ENCODE measurements at regions not wholly inside any gene's neighbourhood (a gene's known extent, or its start where the extent isn't known, plus 50 kb on each side); places are given as distances from the start of the nearest gene placed in this dataset.
"Not testable (repeated sequence)": the region's sequence is repeated elsewhere in the genome, so short reads cannot be mapped to it uniquely, and the experiment has no call there.

DNA sequence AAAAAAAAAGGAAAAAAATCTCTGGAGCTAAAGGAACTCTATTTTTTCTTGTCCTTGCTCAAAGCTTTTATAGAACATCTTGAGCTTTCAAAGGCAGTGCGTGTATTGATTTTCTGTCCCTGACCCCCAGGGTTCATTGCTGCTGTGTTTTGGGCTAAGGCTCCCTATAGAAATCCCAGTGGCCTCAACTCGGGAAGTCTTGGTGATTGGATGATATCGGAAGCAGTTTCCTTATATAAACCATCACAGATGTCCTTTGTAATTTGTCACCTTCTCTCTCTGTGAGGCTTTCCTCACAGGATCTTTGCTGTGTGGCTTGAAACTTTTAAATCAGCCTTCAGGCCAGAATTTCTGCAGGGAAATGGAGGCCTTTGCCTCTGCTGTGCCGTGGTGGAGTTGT lies 397.7 kb downstream of the RPS6KC1 start:
- H3K36me3 ChIP-seq (ENCODE audit: control insufficient read depth in 1 of 2, insufficient read depth in 2 of 2, low read length in 2 of 2), result no peaks in the 10 kb centered on the region
- no peak overlapping the region for H3K4me3 ChIP-seq (ENCODE audit: low read depth in 1 of 2, low read length in 2 of 2)
- H3K9me3 ChIP-seq (ENCODE audit: control insufficient read depth in 1 of 2, low read length in 2 of 2), result no peaks in the 10 kb centered on the region
- H3K27me3 ChIP-seq (ENCODE audit: control insufficient read depth in 1 of 2, insufficient read depth in 2 of 2, low read length in 2 of 2), result no peaks in the 10 kb centered on the region
- no peak overlapping the region for H3K9ac ChIP-seq (ENCODE audit: low read depth in 1 of 2, low read length in 2 of 2)
- H3K27ac ChIP-seq (ENCODE audit: low read depth, low read length), result no peak overlapping the region
- no peaks in the 10 kb centered on the region for H3K4me1 ChIP-seq (ENCODE audit: control insufficient read depth in 1 of 2, insufficient read depth in 2 of 2, low read length in 2 of 2)

GRCh38 chr1:213452501-213452900 lies 401.5 kb downstream of the RPS6KC1 start:
- Histone ChIP-seq H3K4me1 (ENCODE audit: control insufficient read depth in 1 of 2, insufficient read depth in 2 of 2, low read length in 2 of 2) (no peaks in the 10 kb centered on the region), H3K27ac (ENCODE audit: low read depth, low read length) (no peak overlapping the region), H3K9ac (ENCODE audit: low read depth in 1 of 2, low read length in 2 of 2) (no peak overlapping the region), H3K9me3 (ENCODE audit: control insufficient read depth in 1 of 2, low read length in 2 of 2) (no peaks in the 10 kb centered on the region), H3K36me3 (ENCODE audit: control insufficient read depth in 1 of 2, insufficient read depth in 2 of 2, low read length in 2 of 2) (no peaks in the 10 kb centered on the region), H3K27me3 (ENCODE audit: control insufficient read depth in 1 of 2, insufficient read depth in 2 of 2, low read length in 2 of 2) (no peaks in the 10 kb centered on the region), H3K4me3 (ENCODE audit: low read depth in 1 of 2, low read length in 2 of 2) (no peak overlapping the region)

- no peaks in the 10 kb centered on the region for H3K4me1 ChIP-seq (ENCODE audit: control insufficient read depth in 1 of 2, insufficient read depth in 2 of 2, low read length in 2 of 2)
- no peaks in the 10 kb centered on the region for H3K9me3 ChIP-seq (ENCODE audit: control insufficient read depth in 1 of 2, low read length in 2 of 2)
- H3K27ac ChIP-seq (ENCODE audit: low read depth, low read length), result no peak overlapping the region
- no peak overlapping the region for H3K4me3 ChIP-seq (ENCODE audit: low read depth in 1 of 2, low read length in 2 of 2)
- no peak overlapping the region for H3K9ac ChIP-seq (ENCODE audit: low read depth in 1 of 2, low read length in 2 of 2)
- H3K27me3 ChIP-seq (ENCODE audit: control insufficient read depth in 1 of 2, insufficient read depth in 2 of 2, low read length in 2 of 2), result no peaks in the 10 kb centered on the region
- H3K36me3 ChIP-seq (ENCODE audit: control insufficient read depth in 1 of 2, insufficient read depth in 2 of 2, low read length in 2 of 2), result no peaks in the 10 kb centered on the region
Observed at GRCh38 chr1:213457186-213457585, 406.1 kb downstream of the RPS6KC1 start.

DNA sequence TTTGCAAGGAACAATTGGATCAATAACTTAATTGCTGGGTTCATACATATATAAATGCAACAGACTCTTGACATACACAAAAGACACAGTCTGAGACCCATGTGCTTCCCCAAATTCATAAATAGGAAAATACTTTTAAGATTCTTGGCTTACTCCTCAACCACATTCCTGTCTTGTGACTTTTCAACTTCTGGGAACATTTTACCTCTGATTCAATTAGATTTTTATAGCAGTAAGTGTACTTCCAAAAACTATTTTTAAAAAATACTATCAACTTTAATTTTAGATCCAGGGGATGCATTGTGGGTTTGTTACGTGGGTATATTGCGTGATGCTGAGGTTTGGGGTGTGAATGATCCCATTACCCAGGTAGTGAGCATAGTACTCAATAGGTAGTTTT lies 406.7 kb downstream of the RPS6KC1 start:
- no peak overlapping the region for H3K27ac ChIP-seq (ENCODE audit: low read depth, low read length)

DNA sequence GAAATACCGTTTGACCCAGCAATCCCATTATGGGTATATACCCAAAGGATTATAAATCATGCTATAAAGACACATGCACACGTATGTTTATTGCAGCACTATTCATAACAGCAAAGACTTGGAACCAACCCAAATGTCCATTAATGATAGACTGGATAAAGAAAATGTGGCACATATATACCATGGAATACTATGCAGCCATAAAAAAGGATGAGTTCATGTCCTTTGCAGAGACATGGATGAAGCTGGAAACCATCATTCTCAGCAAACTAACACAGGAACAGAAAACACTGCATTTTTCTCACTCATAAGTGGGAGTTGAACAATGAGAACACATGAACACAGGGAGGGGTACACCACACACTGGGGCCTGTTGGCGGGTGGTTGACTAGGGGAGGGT lies 411.3 kb downstream of the RPS6KC1 start:
- not testable (repeated sequence) for H3K9ac ChIP-seq (ENCODE audit: low read depth in 1 of 2, low read length in 2 of 2); H3K27me3 ChIP-seq (ENCODE audit: control insufficient read depth in 1 of 2, insufficient read depth in 2 of 2, low read length in 2 of 2); H3K4me1 ChIP-seq (ENCODE audit: control insufficient read depth in 1 of 2, insufficient read depth in 2 of 2, low read length in 2 of 2); H3K36me3 ChIP-seq (ENCODE audit: control insufficient read depth in 1 of 2, insufficient read depth in 2 of 2, low read length in 2 of 2); H3K4me3 ChIP-seq (ENCODE audit: low read depth in 1 of 2, low read length in 2 of 2); H3K9me3 ChIP-seq (ENCODE audit: control insufficient read depth in 1 of 2, low read length in 2 of 2); H3K27ac ChIP-seq (ENCODE audit: low read depth, low read length)

More for the DNA sequence above, 406.7 kb downstream of the RPS6KC1 start:
- H3K27me3 ChIP-seq (ENCODE audit: control insufficient read depth in 1 of 2, insufficient read depth in 2 of 2, low read length in 2 of 2), result no peaks in the 10 kb centered on the region
- no peak overlapping the region for H3K4me3 ChIP-seq (ENCODE audit: low read depth in 1 of 2, low read length in 2 of 2)
- H3K9ac ChIP-seq (ENCODE audit: low read depth in 1 of 2, low read length in 2 of 2), result no peak overlapping the region
- no peaks in the 10 kb centered on the region for H3K4me1 ChIP-seq (ENCODE audit: control insufficient read depth in 1 of 2, insufficient read depth in 2 of 2, low read length in 2 of 2)
- no peaks in the 10 kb centered on the region for H3K36me3 ChIP-seq (ENCODE audit: control insufficient read depth in 1 of 2, insufficient read depth in 2 of 2, low read length in 2 of 2)
- no peaks in the 10 kb centered on the region for H3K9me3 ChIP-seq (ENCODE audit: control insufficient read depth in 1 of 2, low read length in 2 of 2)

- Histone ChIP-seq H3K9ac (ENCODE audit: low read depth in 1 of 2, low read length in 2 of 2) (no peak overlapping the region), H3K27ac (ENCODE audit: low read depth, low read length) (no peak overlapping the region), H3K27me3 (ENCODE audit: control insufficient read depth in 1 of 2, insufficient read depth in 2 of 2, low read length in 2 of 2) (no peaks in the 10 kb centered on the region), H3K4me1 (ENCODE audit: control insufficient read depth in 1 of 2, insufficient read depth in 2 of 2, low read length in 2 of 2) (no peaks in the 10 kb centered on the region), H3K36me3 (ENCODE audit: control insufficient read depth in 1 of 2, insufficient read depth in 2 of 2, low read length in 2 of 2) (no peaks in the 10 kb centered on the region), H3K4me3 (ENCODE audit: low read depth in 1 of 2, low read length in 2 of 2) (no peak overlapping the region), H3K9me3 (ENCODE audit: control insufficient read depth in 1 of 2, low read length in 2 of 2) (no peaks in the 10 kb centered on the region)
Observed at GRCh38 chr1:213464786-213465460, 413.9 kb downstream of the RPS6KC1 start.

GRCh38 chr1:213466541-213466940 lies 415.5 kb downstream of the RPS6KC1 start:
- Histone ChIP-seq H3K4me1 (ENCODE audit: control insufficient read depth in 1 of 2, insufficient read depth in 2 of 2, low read length in 2 of 2) (no peaks in the 10 kb centered on the region), H3K27ac (ENCODE audit: low read depth, low read length) (no peak overlapping the region), H3K36me3 (ENCODE audit: control insufficient read depth in 1 of 2, insufficient read depth in 2 of 2, low read length in 2 of 2) (no peaks in the 10 kb centered on the region), H3K27me3 (ENCODE audit: control insufficient read depth in 1 of 2, insufficient read depth in 2 of 2, low read length in 2 of 2) (no peaks in the 10 kb centered on the region), H3K9me3 (ENCODE audit: control insufficient read depth in 1 of 2, low read length in 2 of 2) (no peaks in the 10 kb centered on the region), H3K9ac (ENCODE audit: low read depth in 1 of 2, low read length in 2 of 2) (no peak overlapping the region), H3K4me3 (ENCODE audit: low read depth in 1 of 2, low read length in 2 of 2) (no peak overlapping the region)

DNA sequence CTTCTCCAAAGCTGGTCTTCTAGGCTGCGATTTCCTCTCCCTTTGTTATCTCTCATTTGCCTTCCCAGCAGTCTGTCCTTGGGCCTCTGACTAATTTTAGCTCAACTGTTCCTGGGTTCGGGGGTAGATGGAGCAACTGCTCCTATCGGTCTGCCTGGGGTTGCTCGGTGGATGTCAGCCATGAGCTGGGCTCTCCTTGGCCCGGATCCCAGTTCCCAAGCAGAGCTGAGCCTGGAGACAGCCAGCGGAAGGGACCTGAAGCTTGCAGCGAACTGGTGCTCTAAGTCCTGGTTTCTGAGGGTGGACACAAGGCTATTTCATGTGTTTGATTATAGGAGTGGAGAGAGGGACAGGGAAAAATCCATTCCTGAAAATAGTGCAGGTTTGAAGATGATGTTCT lies 423.0 kb downstream of the RPS6KC1 start:
- Histone ChIP-seq H3K27ac (ENCODE audit: low read depth, low read length) (no peak overlapping the region), H3K4me3 (ENCODE audit: low read depth in 1 of 2, low read length in 2 of 2) (no peak overlapping the region), H3K36me3 (ENCODE audit: control insufficient read depth in 1 of 2, insufficient read depth in 2 of 2, low read length in 2 of 2) (no peaks in the 10 kb centered on the region), H3K27me3 (ENCODE audit: control insufficient read depth in 1 of 2, insufficient read depth in 2 of 2, low read length in 2 of 2) (no peaks in the 10 kb centered on the region), H3K9me3 (ENCODE audit: control insufficient read depth in 1 of 2, low read length in 2 of 2) (no peaks in the 10 kb centered on the region), H3K9ac (ENCODE audit: low read depth in 1 of 2, low read length in 2 of 2) (no peak overlapping the region), H3K4me1 (ENCODE audit: control insufficient read depth in 1 of 2, insufficient read depth in 2 of 2, low read length in 2 of 2) (no peaks in the 10 kb centered on the region)

- Histone ChIP-seq H3K4me3 (ENCODE audit: low read depth in 1 of 2, low read length in 2 of 2) (no peak overlapping the region), H3K27ac (ENCODE audit: low read depth, low read length) (no peak overlapping the region), H3K4me1 (ENCODE audit: control insufficient read depth in 1 of 2, insufficient read depth in 2 of 2, low read length in 2 of 2) (no peaks in the 10 kb centered on the region), H3K9ac (ENCODE audit: low read depth in 1 of 2, low read length in 2 of 2) (no peak overlapping the region), H3K9me3 (ENCODE audit: control insufficient read depth in 1 of 2, low read length in 2 of 2) (no peaks in the 10 kb centered on the region), H3K27me3 (ENCODE audit: control insufficient read depth in 1 of 2, insufficient read depth in 2 of 2, low read length in 2 of 2) (no peaks in the 10 kb centered on the region), H3K36me3 (ENCODE audit: control insufficient read depth in 1 of 2, insufficient read depth in 2 of 2, low read length in 2 of 2) (no peaks in the 10 kb centered on the region)
Observed at GRCh38 chr1:213481395-213481794, 430.4 kb downstream of the RPS6KC1 start.

GRCh38 chr1:213484333-213484732 lies 433.3 kb downstream of the RPS6KC1 start:
- no peak overlapping the region for H3K9ac ChIP-seq (ENCODE audit: low read depth in 1 of 2, low read length in 2 of 2)
- no peaks in the 10 kb centered on the region for H3K36me3 ChIP-seq (ENCODE audit: control insufficient read depth in 1 of 2, insufficient read depth in 2 of 2, low read length in 2 of 2)

DNA sequence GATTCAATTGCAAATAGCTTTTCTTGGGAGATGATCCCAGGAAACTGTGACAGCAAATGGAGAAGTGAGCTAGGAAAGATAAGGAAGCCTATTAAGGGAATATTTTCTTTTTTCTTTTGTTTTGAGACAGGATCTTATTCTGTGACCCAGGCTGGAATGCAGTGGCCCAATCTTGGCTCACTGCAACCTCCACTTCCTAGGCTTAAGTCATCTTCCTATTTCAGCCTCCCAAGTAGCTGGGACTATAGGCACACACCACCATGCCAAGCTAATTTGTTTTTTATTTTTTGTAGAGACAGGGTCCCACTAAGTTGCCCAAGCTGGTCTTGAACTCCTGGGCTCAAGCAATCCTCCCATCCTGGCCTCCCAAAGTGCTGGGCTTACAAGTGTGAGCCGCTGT lies 433.7 kb downstream of the RPS6KC1 start:
- Histone ChIP-seq H3K27ac (ENCODE audit: low read depth, low read length) (no peak overlapping the region), H3K9ac (ENCODE audit: low read depth in 1 of 2, low read length in 2 of 2) (no peak overlapping the region)

More at GRCh38 chr1:213484333-213484732, 433.3 kb downstream of the RPS6KC1 start:
- H3K9me3 ChIP-seq (ENCODE audit: control insufficient read depth in 1 of 2, low read length in 2 of 2), result no peaks in the 10 kb centered on the region
- no peak overlapping the region for H3K27ac ChIP-seq (ENCODE audit: low read depth, low read length)
- H3K4me3 ChIP-seq (ENCODE audit: low read depth in 1 of 2, low read length in 2 of 2), result no peak overlapping the region
- H3K4me1 ChIP-seq (ENCODE audit: control insufficient read depth in 1 of 2, insufficient read depth in 2 of 2, low read length in 2 of 2), result no peaks in the 10 kb centered on the region
- H3K27me3 ChIP-seq (ENCODE audit: control insufficient read depth in 1 of 2, insufficient read depth in 2 of 2, low read length in 2 of 2), result no peaks in the 10 kb centered on the region

More for the DNA sequence above, 433.7 kb downstream of the RPS6KC1 start:
- Histone ChIP-seq H3K4me1 (ENCODE audit: control insufficient read depth in 1 of 2, insufficient read depth in 2 of 2, low read length in 2 of 2) (no peaks in the 10 kb centered on the region), H3K9me3 (ENCODE audit: control insufficient read depth in 1 of 2, low read length in 2 of 2) (no peaks in the 10 kb centered on the region), H3K27me3 (ENCODE audit: control insufficient read depth in 1 of 2, insufficient read depth in 2 of 2, low read length in 2 of 2) (no peaks in the 10 kb centered on the region), H3K36me3 (ENCODE audit: control insufficient read depth in 1 of 2, insufficient read depth in 2 of 2, low read length in 2 of 2) (no peaks in the 10 kb centered on the region), H3K4me3 (ENCODE audit: low read depth in 1 of 2, low read length in 2 of 2) (no peak overlapping the region)

Data from duodenal mucosa (tissue), 2 donors.